Prostate gland (tissue), 2 donors: ENCODE measurements at regions not wholly inside any gene's neighbourhood (a gene's known extent, or its start where the extent isn't known, plus 50 kb on each side); places are given as distances from the start of the nearest gene placed in this dataset.

Experiments
- CTCF ChIP-seq, 4 experiments: fragments of 200-600 bp in 2 of 4; fragments of 450-650 bp in 2 of 4; sonication (generic) in 2 of 4; IDR thresholded peaks; 1 replicate in 3 of 4; 2 replicates in 1 of 4; pipeline ENCODE4 v1.5.1; 2016 to 2019; ENCODE audit warnings: antibody characterized with exemption in 4 of 4, mild to moderate bottlenecking in 2 of 4, moderate library complexity in 2 of 4
- POLR2A ChIP-seq: fragments of 450-650 bp; IDR thresholded peaks from one replicate; pipeline ENCODE4 v1.6.1; 2016; ENCODE audit warnings: antibody characterized with exemption, mild to moderate bottlenecking
- POLR2AphosphoS5 ChIP-seq: sonication (generic); formaldehyde crosslinking; IDR thresholded peaks from one replicate; pipeline ENCODE4 v1.6.1; 2017; ENCODE audit warnings: antibody characterized with exemption

DNA sequence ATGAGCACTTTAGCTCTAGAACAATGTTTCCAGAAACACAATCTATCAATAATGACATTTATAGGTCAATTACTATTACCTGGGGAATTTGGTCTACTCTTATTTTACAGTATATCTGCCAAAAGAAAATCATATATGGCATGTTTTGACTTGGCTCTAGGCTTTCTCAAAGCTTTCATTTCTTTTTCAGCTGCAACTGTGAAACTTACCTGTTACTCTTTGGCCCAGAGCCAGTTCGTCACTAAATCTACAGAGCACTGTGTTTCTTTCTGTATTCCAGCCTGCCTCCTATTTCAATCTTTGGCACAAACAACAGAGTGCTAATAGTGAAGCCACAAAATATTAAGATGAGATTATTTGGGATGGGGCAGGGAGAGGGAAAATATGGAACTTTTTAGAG is 76.0 kb downstream of the P2RY1 start:
- no peak for TF ChIP-seq POLR2A
- TF ChIP-seq CTCF (IDR thresholded peaks at IDR 0.05) = no peak
- TF ChIP-seq POLR2AphosphoS5 = peak; percentile 33
